GM18519 (cell line): ENCODE measurements at regions not wholly inside any gene's neighbourhood (a gene's known extent, or its start where the extent isn't known, plus 50 kb on each side); places are given as distances from the start of the nearest gene placed in this dataset.
"Not testable (repeated sequence)": the region's sequence is repeated elsewhere in the genome, so short reads cannot be mapped to it uniquely, and the experiment has no call there.

Source experiments
- ATAC-seq: cut with Tn5 transposase; IDR thresholded peaks from one replicate; pipeline ENCODE4 v1.9.1; 2021; ENCODE audit warnings: mild to moderate bottlenecking, moderate library complexity; ENCODE audit not compliant: unreplicated experiment, low FRiP score

DNA sequence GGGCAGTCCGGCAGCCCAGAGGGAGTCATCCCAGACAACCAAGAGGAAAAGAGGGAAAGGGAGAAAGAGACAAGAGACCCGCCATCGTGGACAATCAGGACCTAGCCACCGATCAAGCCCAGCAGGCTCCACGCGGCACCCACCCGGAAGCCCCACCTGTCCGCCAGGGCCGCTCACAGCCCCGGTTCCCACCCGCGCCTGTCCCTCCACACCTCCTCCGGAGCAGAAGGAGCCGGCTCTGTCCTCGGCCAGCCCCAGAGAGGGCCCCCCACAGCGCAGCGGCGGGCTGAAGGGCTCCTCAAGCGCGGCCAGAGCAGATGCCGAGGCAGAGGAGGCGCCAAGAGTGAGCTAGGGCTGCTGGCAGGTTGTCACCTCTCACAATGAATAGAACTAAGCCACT lies 784.7 kb upstream of the FBXO33 start:
- ATAC-seq: no peak

DNA sequence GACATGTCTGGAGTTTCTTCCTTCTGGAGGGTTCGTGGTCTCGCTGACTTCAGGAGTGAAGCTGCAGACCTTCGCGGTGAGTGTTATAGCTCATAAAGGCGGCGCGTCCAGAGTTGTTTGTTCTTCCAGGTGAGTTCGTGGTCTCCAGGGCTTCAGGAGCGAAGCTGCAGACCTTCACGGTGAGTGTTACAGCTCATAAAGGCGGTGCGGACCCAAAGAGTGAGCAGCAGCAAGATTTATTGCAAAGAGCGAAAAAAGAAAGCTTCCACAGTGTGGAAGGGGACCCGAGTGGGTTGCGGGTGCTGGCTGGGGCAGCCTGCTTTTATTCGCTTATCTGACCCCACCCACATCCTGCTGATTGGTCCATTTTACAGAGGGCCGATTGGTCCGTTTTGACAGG lies 784.2 kb upstream of the FBXO33 start:
- not testable (repeated sequence) for ATAC-seq

DNA sequence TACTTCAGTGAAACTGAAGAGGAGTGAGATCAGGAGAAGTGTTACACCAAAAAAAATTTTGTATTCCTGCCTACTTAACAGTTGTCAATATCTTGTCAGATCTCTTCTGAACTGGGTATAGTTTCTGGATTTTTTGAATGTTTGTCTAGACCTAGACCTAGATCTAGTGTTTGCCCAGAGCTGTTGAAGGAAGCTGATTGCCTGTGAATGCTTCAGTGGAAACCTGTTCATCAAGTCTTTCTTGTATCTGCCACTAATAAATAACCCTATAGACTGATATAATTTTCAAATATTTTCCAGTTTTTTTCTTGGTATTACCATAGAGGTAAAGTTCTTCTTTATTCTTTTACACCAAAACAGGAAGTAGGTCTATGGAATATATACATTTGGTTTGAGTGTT lies 781.5 kb upstream of the FBXO33 start:
- ATAC-seq: no peak

DNA sequence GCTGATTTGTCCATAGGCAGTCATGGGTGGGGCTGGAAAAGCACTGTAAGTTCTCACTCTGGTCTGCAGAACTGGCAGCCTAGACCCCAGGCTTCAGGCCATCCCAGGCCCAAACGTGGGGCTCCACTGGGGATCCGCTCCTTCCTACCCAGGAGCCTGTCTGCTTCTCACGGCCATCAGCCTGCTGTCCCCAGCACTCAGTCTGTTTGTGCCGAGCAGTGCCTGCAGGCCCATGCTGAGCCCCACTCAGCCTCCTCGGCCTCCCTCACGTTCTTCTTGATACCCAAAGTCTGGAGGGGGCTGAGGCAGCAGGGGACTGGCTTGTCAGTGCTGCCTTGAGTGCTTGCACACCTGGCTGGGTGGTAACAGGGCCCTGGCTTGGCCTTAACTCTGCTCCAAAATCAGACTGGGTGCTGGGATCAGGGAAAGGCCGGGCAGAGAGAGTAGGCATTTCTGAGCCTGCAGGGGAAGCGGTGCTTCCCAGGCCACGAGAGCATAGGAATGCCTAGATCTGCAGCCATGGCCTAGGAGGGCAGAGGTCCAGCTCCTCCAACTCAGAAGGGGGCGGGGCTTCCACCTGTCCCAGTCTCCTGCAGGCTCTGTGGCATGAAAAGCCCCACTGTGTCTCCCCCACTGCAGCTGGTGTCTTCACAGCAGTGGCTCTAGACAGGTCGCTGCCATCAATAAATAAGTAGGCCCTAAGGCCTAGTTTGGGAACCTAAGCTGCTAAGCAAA lies 772.4 kb upstream of the FBXO33 start:
- no peak for ATAC-seq

DNA sequence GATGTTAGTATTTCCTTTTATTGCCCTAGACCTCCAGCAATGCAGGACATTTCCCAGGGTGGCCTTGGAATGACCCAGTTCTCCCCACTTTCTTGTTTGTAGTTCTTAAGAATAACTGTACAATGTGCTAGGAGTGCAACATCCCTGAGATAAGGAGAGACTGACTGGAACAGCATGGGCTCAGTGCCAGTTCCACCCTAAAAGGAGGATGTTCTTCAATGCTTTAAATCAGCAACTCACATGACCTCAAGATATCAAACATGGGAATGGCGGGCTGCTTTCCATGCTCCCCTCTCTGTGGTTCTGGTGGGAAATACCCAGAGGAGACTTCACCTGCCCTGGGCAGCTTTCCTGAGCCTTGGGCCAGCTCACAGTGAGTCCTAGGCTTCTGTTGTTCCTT lies 766.9 kb upstream of the FBXO33 start:
- ATAC-seq: no peak

DNA sequence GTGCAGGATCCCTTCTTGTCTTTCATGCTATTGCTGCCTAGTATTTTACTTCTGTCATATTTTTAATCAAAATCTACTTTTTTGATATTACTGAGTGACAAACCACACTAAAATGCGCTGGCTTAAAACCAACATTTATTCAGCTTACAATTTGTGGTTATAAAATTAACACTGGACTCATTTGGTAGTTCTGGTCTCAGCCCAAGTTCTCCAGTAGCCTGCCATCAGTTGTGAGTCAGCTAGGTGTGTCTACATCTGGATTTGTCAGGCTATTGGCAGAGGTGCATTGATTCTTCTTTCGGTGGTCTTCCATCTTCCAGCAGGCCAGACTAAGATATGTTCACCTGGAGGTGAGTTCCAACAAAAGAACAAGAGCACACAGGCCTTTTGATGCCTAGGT lies 765.1 kb upstream of the FBXO33 start:
- no peak for ATAC-seq

DNA sequence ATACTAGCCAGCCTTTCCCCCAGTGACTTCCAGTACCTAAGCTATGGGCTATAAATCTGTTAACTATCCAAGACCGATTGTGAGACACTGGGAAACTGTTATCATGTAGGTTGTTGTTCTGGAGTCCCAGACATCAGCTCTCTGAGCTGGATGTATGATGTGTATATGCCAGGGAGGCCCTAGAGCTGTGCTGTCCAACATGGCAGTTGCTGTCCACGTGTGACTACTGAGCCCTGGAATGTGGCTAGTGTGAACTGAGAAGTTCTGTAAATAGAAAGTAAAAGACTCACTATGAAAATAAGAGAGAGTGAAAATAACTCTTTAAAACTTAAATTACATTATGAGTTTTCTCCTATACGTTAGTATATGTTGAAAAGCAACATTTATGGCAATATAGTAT lies 755.8 kb upstream of the FBXO33 start:
- ATAC-seq: no peak

DNA sequence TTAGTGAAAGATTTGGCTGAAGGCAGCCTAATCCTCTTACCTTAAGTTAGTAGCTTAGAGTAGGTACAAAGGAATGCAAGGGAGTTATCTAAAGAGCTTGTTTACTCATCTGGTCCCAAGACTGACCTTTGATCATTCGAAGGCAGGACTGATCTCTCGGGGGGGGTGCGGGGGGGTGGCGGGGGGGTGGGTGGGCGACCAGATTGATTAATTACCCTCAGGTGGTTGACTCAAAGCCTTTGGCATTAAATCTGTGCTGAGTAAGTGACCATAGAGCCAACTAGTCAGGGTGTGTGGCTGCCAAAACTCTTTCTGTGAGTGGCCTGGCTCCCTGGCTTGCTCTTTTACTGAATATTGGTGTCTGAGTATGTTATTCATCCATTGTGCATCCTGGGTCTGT lies 731.9 kb upstream of the FBXO33 start:
- ATAC-seq: no peak

DNA sequence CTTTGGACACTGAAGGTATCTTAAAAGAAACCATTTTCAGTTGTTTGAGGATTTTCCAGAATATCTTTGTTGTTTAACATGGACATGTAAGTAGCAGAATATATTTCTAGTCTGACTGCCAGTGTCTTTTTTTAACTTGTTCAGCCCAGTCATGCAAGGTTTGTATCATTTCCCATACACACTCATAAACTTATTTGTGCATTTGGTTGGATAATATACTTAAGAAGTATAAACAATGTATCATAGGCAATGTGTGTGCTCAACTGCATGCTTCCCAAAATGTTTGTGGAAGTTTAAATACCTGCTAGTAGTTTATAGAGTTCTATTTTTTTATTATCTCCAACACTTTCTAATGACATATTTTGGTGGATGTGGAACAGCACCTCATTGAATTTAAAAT lies 707.4 kb upstream of the FBXO33 start:
- no peak for ATAC-seq

DNA sequence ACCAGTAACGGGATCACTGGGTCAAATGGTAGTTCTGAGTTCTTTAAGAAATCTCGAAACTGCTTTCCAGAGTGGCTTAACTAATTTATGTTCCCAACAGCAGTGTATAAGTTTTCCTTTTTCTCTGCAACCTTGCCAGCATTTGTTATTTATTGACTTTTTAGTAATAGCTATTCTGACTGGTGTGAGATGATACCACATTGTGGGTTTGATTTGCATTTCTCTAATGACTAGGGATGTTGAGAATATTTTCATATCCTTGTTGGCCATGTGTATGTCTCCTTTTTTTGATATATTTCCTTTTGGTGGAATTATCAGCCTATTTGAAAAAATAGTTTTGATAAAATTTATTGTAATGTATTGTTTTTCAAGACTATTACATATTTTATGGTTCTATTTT lies 701.2 kb upstream of the FBXO33 start:
- ATAC-seq: no peak

DNA sequence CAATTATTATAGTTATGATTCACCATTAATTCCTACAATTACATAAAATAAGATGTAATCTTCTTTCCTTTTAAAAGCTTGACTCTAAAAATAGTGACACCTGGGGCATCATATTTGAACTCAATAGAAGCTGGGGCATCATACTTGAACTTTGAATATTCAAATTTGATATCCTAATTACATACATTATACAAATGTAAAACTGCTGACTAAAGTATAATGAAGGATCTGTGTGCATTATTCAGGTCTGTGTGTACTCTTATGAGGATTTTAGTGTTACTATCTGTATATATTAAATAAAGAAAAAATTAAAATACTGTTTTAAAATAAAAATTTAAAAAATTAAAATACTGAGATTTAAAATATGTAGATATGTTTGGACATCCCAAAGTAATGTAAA lies 696.9 kb upstream of the FBXO33 start:
- no peak for ATAC-seq

DNA sequence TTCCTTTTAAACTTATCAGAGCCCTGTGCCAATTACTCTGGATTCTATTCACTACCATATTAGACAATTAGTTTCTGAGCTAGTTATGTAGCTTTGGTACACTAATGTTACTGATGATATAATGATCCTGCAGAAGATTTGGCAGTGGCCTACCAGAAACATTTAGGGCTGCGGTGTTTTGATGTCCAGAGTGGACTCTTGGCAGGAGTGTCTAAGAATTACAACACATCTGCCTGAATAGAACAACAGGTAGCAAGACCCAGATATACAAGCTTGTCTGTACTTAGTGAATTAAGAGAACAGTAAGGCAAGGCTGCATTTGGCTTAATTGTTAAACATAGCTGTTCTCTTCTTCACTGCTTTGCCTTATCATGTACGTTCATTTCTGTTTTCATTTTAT lies 691.6 kb upstream of the FBXO33 start:
- no peak for ATAC-seq

DNA sequence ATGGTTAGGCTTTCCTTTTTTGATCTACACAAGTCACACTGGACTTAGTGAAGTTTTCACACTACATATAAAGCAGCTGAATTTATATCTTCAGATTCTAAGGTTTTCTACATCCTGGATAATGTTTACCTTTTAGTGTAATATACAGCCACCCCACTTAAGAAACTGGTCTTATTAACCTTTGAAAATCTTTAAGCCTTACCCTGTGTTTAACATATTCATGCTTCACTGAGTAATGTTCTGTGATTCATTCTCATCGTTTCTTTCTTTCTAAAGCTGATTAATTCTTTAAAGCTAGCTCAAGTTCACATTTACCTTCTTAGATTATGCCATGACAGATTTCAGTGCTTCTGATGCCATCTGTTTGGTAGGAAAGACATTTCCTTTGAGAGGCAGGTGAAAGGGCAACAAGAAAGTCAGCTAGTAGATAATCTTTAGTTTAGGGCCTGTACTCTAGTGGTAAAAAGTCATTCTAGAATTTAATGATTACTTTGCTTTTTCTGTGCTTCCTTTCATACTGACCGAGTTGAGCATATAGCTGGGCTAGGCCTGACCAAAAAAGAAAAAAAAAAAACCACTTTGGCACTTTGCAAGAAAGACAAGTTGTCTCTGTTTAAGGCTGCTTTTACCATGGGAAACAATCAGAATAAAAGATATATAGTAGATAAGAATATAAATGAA lies 690.9 kb upstream of the FBXO33 start:
- ATAC-seq: no peak

DNA sequence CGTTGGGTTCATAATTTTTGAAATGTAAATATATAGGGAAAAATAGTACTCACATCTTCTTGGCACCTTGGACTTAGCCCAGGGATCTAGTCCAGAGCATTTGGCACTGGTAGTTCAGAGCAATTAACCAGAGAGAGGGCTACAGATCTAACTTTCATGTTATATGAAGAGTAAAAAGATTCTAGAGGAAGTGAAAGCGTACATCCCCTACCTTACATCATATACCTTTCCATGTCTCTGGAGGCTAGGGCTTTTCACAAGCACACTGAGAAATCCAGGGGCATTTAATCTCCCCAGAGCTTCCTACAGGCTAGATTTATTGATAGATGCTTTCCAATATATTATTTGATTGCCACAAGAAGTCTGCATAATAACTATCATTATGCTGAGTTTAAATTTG lies 687.5 kb upstream of the FBXO33 start:
- no peak for ATAC-seq

DNA sequence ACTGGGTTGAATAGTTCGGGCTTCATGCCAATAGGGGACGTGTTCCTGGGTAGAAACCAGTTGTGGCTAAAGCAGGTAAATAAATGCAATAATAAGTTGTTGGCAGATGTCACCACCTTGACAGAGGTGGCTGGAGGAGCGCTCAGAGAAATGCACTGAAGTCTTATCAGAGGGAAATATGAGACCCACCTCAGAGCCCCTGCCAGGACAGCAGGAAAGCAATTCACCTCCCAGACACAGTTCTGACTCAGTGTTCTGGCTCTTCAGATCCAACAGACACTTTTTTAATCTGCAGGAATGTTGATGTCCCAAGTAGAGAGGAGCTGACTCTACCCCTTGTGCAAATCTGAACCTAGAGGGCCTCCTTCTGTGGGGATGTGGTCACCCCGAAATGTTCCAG lies 687.1 kb upstream of the FBXO33 start:
- ATAC-seq: no peak

DNA sequence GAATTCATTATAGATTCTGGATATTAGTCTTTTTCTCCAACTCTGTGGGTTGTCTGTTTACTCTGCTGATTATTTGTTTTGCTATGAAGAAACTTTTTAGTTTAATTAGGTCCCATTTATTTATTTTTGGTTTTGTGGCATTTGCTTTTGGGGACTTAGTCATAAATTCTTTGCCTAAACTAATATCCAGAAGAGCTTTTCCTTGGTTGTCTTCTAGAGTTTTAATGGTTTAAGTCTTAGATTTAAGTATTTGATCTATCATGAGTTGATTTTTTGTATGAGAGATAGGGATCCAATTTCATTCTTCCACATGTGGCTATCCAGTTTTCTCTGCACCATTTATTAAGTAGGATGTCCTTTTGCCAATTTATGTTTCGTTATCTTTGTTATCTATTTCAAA lies 683.4 kb upstream of the FBXO33 start:
- no peak for ATAC-seq

DNA sequence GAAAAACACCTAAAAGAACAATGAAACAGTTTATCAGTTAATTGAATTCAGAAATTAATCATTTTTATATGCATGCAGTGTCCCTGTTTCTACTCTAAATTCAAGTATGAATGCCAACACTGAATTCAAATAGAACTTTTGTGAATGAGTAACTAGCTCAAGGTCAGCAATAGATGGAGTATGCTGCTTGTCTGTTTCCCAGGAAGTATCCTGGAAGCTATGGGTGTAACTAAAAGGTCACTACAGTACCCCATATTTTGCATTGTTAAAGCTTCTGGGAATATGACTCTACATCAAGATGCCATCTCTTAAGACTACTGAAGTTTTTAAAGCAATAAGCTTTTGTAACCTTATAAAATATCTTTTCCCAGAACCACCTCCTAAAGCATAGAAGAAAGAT lies 681.4 kb upstream of the FBXO33 start:
- no peak for ATAC-seq

DNA sequence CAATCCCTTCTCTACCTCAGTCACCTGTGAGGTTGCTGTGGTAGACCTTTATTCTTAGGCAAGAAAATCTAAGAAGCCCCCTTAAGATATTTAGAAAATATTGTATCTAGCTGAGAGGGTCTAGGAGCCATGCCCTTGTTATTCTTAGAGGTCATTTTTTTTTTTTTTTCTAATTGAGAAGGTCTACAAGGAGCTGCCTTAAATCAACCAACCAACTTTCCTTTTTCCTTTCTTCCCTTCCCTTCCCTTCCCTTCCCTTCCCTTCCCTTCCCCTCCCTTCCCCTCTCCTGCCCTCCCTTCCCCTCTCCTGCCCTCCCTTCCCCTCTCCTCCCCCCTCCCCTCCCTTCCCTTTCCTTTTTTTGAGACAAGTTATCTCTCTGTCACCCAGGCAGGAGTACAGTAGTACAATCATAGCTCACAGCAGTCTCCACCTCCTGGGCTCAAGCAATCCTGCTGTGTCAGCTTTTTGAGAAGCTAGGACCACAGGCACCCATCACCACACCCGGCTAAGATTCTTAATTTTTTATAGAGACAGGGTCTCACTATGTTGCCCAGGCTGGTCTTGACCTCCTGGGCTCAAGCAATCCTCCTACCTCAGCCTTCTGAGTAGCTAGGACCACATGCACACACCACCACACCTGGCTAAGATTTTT lies 668.4 kb upstream of the FBXO33 start:
- ATAC-seq: no peak

DNA sequence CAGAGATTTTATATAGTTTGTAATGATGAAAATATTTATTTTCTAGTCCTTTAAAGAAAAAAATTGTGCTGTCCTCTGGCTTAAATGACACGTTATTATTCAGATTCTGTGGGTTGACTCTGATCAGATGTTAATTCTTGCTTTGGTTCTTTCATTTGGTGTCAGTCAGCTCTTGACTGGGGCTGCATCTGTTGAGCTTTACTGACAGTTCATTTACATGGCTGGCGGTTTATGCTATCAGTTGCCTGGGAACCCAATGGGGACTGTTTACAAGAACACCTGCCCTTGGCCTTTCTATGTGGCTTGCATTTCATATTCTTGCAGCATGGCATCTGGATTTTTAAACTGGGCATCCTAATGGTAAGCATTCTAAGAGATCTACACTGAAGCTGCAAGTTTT lies 667.1 kb upstream of the FBXO33 start:
- no peak for ATAC-seq

DNA sequence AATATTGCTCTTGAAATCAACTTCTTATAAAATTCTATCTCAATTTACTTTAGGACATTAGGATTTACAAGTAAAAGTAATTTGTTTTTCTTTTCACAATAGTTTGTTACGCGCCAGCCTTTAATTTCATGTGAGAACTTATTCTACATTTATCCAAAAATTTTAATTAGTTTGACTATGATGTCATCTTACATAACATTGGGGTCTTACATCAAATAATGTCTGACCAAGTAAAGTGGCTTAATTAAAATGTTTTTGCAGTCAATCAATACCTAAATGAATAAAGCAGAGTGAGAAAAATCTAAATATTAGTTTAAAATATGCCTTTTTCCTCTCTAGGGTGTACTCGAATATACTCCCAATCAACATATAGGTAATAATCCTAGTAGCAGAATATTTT lies 666.2 kb upstream of the FBXO33 start:
- ATAC-seq: no peak

DNA sequence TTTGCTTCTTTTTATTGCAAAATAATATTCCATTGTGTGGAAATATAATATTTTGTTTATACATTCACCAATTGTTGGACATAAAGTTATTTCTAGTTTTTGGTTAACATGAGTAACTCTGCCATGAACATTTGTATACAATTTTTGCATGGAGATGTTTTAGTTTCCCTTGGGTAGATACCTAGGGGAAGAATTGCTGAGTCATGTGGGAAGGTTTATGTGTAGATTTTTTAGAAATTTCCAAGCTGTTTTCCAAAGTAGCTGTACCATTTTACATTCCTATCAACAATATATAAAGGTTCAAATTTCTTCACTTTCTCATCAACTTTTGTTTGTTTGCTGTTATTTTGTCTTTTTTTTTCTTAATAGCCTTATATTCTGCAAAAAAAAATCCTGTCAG lies 664.7 kb upstream of the FBXO33 start:
- no peak for ATAC-seq

DNA sequence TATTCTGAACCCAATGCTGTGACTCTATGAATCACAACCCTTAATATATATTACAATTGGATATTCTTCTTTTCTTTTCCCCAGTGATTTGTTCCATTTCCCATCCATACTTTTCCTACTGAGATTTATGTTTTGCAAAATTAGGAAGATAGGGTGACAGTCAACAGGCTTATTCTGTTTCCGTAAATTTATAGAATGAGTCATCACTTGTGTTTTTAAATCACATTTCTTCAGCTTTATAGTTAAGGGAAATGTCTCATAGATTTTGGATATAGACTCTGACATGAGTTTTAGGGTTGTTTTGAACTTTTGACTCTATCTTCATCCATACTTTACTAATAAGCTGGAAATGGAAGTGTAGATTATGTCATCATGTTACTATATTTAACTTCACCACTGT lies 661.6 kb upstream of the FBXO33 start:
- no peak for ATAC-seq
